ENCODE measurements at regions not wholly inside any gene's neighbourhood (a gene's known extent, or its start where the extent isn't known, plus 50 kb on each side); places are given as distances from the start of the nearest gene placed in this dataset.

DNA sequence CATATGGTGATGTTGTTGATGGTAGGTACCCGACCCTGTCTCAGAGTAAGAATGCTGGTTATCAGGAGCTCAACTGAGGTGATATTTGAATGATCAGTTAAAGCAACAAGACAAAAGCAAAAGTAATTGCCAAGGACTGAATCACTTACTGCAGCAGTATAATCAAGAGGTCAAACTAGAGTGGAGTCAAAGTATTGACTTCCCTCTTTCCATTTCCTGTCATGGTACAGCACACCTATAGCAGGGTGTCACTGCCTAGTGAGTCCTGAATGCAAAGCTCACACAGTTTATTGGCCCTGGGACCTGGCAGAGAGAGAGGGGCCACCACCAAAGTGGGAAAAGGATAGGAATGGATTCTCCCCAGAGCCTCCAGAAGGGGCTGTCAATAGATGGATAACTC is 886.1 kb upstream of the SORCS1 start:
- H3K27ac ChIP-seq (ENCODE audit: low read length), result no peak overlapping the region
- DNase-seq (no peak), ATAC-seq (no peak)
- intact Hi-C loops (cut with micrococcal nuclease), result no loop called here
- H3F3A ChIP-seq (ENCODE audit: low read length, unreplicated experiment), result peaks cover 5% of the 10 kb centered on the region
- H3K79me2 ChIP-seq (ENCODE audit: low read length), result no peaks in the 10 kb centered on the region
- no peaks in the 10 kb centered on the region for H3K9me3 ChIP-seq (ENCODE audit: low read length)
- no peaks in the 10 kb centered on the region for H3K9me2 ChIP-seq (replicated peaks; ENCODE audit: low read length)
- ChIA-PET CTCF (no interaction called here), POLR2A (ENCODE audit: unreplicated experiment) (no interaction called here)
- H2AFZ ChIP-seq (ENCODE audit: low read length), result no peak overlapping the region
- no peak overlapping the region for H3K4me3 ChIP-seq (ENCODE audit: low read length)
- H3K9ac ChIP-seq (ENCODE audit: low read length), result no peak overlapping the region
- peaks cover 32% of the 10 kb centered on the region for H3K4me1 ChIP-seq (ENCODE audit: insufficient read depth, low read length)
- no peaks in the 10 kb centered on the region for H3K36me3 ChIP-seq (ENCODE audit: low read depth, low read length)
- H3K4me2 ChIP-seq (ENCODE audit: low read length), result no peak overlapping the region
- TF ChIP-seq, protein P1, sequence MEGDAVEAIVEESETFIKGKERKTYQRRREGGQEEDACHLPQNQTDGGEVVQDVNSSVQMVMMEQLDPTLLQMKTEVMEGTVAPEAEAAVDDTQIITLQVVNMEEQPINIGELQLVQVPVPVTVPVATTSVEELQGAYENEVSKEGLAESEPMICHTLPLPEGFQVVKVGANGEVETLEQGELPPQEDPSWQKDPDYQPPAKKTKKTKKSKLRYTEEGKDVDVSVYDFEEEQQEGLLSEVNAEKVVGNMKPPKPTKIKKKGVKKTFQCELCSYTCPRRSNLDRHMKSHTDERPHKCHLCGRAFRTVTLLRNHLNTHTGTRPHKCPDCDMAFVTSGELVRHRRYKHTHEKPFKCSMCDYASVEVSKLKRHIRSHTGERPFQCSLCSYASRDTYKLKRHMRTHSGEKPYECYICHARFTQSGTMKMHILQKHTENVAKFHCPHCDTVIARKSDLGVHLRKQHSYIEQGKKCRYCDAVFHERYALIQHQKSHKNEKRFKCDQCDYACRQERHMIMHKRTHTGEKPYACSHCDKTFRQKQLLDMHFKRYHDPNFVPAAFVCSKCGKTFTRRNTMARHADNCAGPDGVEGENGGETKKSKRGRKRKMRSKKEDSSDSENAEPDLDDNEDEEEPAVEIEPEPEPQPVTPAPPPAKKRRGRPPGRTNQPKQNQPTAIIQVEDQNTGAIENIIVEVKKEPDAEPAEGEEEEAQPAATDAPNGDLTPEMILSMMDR (conservative IDR thresholded peaks at IDR 0.05; ENCODE audit: low read depth, low read length), result no peak
- TF ChIP-seq EZH2phosphoT487 (IDR thresholded peaks at IDR 0.05; ENCODE audit: borderline replicate concordance, low read length) (no peak), EZH2 (IDR thresholded peaks at IDR 0.05; ENCODE audit: low read length, unreplicated experiment) (no peak)
- H3K27me3 ChIP-seq (ENCODE audit: low read length), result no peaks in the 10 kb centered on the region
- no TSS peak for BruUV-seq (replicated peaks)
- H4K20me1 ChIP-seq (ENCODE audit: low read length), result no peaks in the 10 kb centered on the region

DNA sequence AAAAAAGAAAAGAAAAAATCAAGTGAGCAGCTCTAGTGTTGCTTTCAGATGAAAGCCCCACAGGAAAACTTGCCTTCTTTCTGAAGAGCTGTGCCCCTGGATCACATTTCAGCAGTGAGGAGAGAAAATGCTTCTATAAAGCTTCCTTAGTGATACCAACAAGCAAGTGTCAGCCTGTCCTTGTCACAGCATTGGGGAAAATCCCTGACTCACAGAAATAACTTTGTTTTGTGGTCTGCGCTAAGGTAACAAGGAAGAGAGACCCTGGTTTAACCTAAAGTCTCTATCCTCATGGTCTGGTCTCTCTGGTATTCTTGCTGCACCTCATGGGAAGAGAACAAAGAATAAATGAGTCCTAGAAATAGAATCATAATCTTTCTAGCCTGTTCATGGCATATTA is 885.2 kb upstream of the SORCS1 start:
- Histone ChIP-seq H3K9me3 (ENCODE audit: low read length) (no peaks in the 10 kb centered on the region), H3F3A (ENCODE audit: low read length, unreplicated experiment) (peaks cover 5% of the 10 kb centered on the region), H3K36me3 (ENCODE audit: low read depth, low read length) (no peaks in the 10 kb centered on the region), H2AFZ (ENCODE audit: low read length) (no peak overlapping the region), H3K4me3 (ENCODE audit: low read length) (no peak overlapping the region), H3K4me2 (ENCODE audit: low read length) (no peak overlapping the region), H3K4me1 (ENCODE audit: insufficient read depth, low read length) (peaks cover 29% of the 10 kb centered on the region), H3K79me2 (ENCODE audit: low read length) (no peaks in the 10 kb centered on the region), H3K9ac (ENCODE audit: low read length) (no peak overlapping the region), H3K27ac (ENCODE audit: low read length) (no peak overlapping the region), H3K27me3 (ENCODE audit: low read length) (no peaks in the 10 kb centered on the region), H4K20me1 (ENCODE audit: low read length) (no peaks in the 10 kb centered on the region), H3K9me2 (replicated peaks; ENCODE audit: low read length) (no peaks in the 10 kb centered on the region)
- TF ChIP-seq, protein P1 (conservative IDR thresholded peaks at IDR 0.05; ENCODE audit: low read depth, low read length), result no peak
- TF ChIP-seq EZH2phosphoT487 (IDR thresholded peaks at IDR 0.05; ENCODE audit: borderline replicate concordance, low read length), result no peak
- no peak for TF ChIP-seq EZH2 (IDR thresholded peaks at IDR 0.05; ENCODE audit: low read length, unreplicated experiment)
- DNase-seq (no peak), ATAC-seq (no peak)
- BruUV-seq (replicated peaks), result no TSS peak
- intact Hi-C loops (cut with micrococcal nuclease), result no loop called here
- ChIA-PET POLR2A (ENCODE audit: unreplicated experiment) (no interaction called here), CTCF (interaction anchor here (0.7 kb wide), 1 partner anchor 80 kb away, joined by 3 read pairs; no protein-coding TSS in a partner anchor)

DNA sequence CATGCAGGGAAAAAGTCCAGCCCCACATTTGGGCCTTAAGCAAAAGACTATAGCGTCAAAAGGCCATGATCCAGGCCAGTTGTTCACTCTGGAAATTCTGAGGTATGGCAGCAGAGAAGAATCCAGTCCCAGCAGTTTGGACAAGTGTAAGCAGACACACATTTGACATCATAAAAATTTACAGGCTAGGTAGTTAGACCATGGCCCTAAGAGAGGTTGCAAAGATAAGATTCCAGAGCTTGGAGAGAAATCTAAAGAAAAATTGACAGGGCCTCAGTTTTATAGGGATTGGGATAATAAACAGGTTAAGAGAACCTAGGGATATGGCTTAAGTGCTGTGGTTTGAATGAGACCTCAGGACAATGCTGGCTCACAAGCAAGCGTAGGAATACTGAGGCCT is 884.4 kb upstream of the SORCS1 start:
- ChIA-PET POLR2A (ENCODE audit: unreplicated experiment) (no interaction called here), CTCF (no interaction called here)
- ATAC-seq, result no peak
- peaks cover 5% of the 10 kb centered on the region for H3F3A ChIP-seq (ENCODE audit: low read length, unreplicated experiment)
- H2AFZ ChIP-seq (ENCODE audit: low read length), result no peak overlapping the region
- no peak overlapping the region for H3K4me3 ChIP-seq (ENCODE audit: low read length)
- H3K9ac ChIP-seq (ENCODE audit: low read length), result no peak overlapping the region
- no peaks in the 10 kb centered on the region for H3K79me2 ChIP-seq (ENCODE audit: low read length)
- DNase-seq, result no peak
- intact Hi-C loops (cut with micrococcal nuclease), result no loop called here
- no peak overlapping the region for H3K27ac ChIP-seq (ENCODE audit: low read length)
- no peak overlapping the region for H3K4me2 ChIP-seq (ENCODE audit: low read length)
- no peaks in the 10 kb centered on the region for H4K20me1 ChIP-seq (ENCODE audit: low read length)
- BruUV-seq (replicated peaks), result no TSS peak
- TF ChIP-seq, protein P1 (conservative IDR thresholded peaks at IDR 0.05; ENCODE audit: low read depth, low read length), result no peak
- TF ChIP-seq EZH2phosphoT487 (IDR thresholded peaks at IDR 0.05; ENCODE audit: borderline replicate concordance, low read length) (no peak), EZH2 (IDR thresholded peaks at IDR 0.05; ENCODE audit: low read length, unreplicated experiment) (no peak)
- no peaks in the 10 kb centered on the region for H3K36me3 ChIP-seq (ENCODE audit: low read depth, low read length)
- no peaks in the 10 kb centered on the region for H3K9me2 ChIP-seq (replicated peaks; ENCODE audit: low read length)
- no peaks in the 10 kb centered on the region for H3K9me3 ChIP-seq (ENCODE audit: low read length)
- H3K4me1 ChIP-seq (ENCODE audit: insufficient read depth, low read length), result peaks cover 26% of the 10 kb centered on the region
- no peaks in the 10 kb centered on the region for H3K27me3 ChIP-seq (ENCODE audit: low read length)
